ENCODE measurements at regions not wholly inside any gene's neighbourhood (a gene's known extent, or its start where the extent isn't known, plus 50 kb on each side); places are given as distances from the start of the nearest gene placed in this dataset.

DNA sequence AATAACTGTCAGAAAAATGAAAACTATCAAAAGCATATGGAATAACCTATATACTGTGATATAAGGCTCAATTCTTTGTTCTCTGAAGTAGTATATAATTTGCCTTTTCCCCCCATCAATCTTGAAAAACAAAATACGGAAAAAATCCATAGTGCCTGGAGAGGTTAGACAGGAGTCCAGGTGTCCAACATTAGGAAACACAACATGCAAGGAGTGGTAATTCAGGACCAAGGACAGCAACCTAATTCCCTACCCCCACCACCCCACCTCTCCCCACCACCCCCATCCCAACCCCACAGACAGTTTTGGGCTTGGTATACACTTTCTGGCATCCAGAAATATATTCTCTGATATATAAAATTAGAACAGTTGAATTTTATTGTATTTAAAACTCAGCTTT lies 55.1 kb upstream of the SLC25A26 start:
- Histone ChIP-seq H3K27me3 (ENCODE audit: control insufficient read depth, insufficient read depth) (no peaks in the 10 kb centered on the region), H3K4me1 (ENCODE audit: control insufficient read depth, insufficient read depth, low read length) (no peaks in the 10 kb centered on the region), H3K27ac (ENCODE audit: low read length) (no peak overlapping the region), H3K9me3 (ENCODE audit: control insufficient read depth, low read length) (no peaks in the 10 kb centered on the region), H3K4me3 (ENCODE audit: low read length) (no peak overlapping the region)
- DNase-seq, result no peak
- ATAC-seq, result no peak
- intact Hi-C loops (cut with DNase I), result no loop called here
- 68% methylated on average over 1 of the region's 1 CpG for WGBS

DNA sequence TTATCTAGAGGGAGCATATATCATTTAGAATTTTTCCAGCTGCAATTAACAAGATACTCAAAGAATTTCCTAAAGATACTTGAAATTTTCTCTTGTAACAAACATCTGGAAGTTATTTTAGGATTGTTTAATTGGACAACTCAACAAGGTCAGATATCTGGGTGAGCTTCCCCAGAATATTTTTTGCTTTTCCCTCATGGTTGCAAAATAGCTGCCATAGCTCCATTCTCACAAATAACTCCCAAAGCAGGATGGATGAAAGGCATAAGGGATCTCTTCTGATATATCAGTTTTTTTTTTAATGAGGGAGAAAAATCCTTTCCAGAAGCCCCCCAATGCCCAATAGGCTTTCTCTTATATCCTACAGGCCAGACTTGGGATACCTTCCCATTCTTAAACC lies 56.6 kb upstream of the SLC25A26 start:
- H3K27me3 ChIP-seq (ENCODE audit: control insufficient read depth, insufficient read depth), result no peaks in the 10 kb centered on the region
- H3K9me3 ChIP-seq (ENCODE audit: control insufficient read depth, low read length), result no peaks in the 10 kb centered on the region
- DNase-seq (no peak), ATAC-seq (no peak)
- intact Hi-C loops (cut with DNase I), result no loop called here
- H3K4me1 ChIP-seq (ENCODE audit: control insufficient read depth, insufficient read depth, low read length), result no peaks in the 10 kb centered on the region
- no peak overlapping the region for H3K27ac ChIP-seq (ENCODE audit: low read length)
- H3K4me3 ChIP-seq (ENCODE audit: low read length), result no peak overlapping the region

DNA sequence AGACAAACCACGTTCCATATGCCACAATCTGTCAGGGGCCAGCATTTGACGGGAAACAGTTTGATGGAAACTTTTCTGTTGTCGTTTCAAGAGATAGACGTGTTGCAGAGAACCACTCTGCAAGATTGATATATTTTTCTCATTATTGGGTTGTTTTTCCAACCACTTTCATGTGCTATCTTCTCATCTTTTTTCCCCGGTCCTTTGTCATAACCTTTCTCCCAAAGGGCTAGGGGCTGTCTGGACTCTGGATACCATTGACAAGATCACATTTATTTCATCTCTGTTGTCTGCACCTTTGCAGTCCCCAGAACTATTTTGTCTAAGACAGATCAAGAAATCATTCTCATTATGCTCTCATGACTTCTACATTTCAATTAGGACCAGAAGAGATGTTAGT lies 57.6 kb upstream of the SLC25A26 start:
- Histone ChIP-seq H3K4me1 (ENCODE audit: control insufficient read depth, insufficient read depth, low read length) (no peaks in the 10 kb centered on the region), H3K4me3 (ENCODE audit: low read length) (no peak overlapping the region), H3K9me3 (ENCODE audit: control insufficient read depth, low read length) (no peaks in the 10 kb centered on the region), H3K27me3 (ENCODE audit: control insufficient read depth, insufficient read depth) (no peaks in the 10 kb centered on the region), H3K27ac (ENCODE audit: low read length) (no peak overlapping the region)
- ATAC-seq, result no peak
- intact Hi-C loops (cut with DNase I), result no loop called here
- no peak for DNase-seq
- WGBS, result 64% methylated on average over 5 of the region's 5 CpGs

DNA sequence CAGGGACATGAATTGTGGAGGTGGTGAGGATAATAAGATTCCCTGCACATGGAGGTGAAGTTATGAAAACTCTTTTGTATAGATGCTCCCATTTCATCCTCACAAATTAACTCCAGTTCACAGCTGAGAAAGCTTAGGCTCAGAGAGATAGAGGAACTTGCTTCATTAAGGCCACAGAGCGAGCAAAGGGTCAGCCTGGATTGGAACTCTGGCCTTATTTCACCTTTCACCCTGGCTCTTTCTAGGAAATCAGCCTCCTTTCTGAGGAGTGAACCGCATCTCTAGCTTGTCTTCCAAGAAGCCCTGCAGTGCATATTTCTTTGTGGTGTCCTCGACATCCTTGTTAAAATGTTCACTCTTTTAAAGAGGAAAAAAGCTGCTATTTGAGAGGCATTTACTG lies 58.0 kb upstream of the SLC25A26 start:
- 70% methylated on average over 3 of the region's 3 CpGs for WGBS
- H3K4me1 ChIP-seq (ENCODE audit: control insufficient read depth, insufficient read depth, low read length), result no peaks in the 10 kb centered on the region
- intact Hi-C loops (cut with DNase I), result no loop called here
- no peak for ATAC-seq
- H3K9me3 ChIP-seq (ENCODE audit: control insufficient read depth, low read length), result no peaks in the 10 kb centered on the region
- DNase-seq, result no peak
- no peak overlapping the region for H3K4me3 ChIP-seq (ENCODE audit: low read length)
- H3K27ac ChIP-seq (ENCODE audit: low read length), result no peak overlapping the region
- H3K27me3 ChIP-seq (ENCODE audit: control insufficient read depth, insufficient read depth), result no peaks in the 10 kb centered on the region

DNA sequence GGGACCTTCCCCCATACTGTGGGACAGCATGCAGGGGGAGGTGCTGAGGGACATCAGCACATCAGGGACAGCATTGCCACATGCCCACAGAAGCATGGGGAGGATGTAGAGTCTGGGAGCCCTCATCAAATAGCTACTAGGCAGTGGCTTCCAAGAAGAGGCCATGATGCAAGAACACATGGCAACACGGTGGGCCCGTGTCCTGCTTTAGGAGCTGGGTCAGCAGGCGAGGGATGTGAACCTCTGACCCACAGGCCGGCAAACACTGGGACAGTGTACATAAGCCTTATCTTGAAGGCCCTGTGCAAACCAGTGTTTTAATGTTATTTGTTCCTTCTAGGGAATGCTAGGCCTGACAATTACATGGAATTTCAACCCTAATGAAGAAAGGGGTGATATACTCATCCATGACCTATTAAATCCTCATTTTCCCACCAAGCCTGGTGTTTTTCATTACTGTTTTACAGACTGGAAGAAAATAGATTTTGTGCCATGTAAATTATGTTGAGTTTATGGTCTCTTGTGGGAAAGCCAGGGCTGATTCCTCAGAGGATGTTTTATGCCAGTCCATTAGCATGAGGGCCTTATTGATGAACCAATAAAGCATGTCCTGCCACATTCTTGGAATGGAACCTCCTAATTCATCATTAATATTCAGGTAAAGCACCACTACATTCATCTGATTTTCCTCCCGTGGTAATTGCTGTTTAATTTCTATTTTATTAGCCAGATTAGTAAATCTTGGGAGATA lies 61.7 kb upstream of the SLC25A26 start:
- intact Hi-C loops (cut with DNase I), result no loop called here
- H3K27me3 ChIP-seq (ENCODE audit: control insufficient read depth, insufficient read depth), result no peaks in the 10 kb centered on the region
- no peak overlapping the region for H3K27ac ChIP-seq (ENCODE audit: low read length)
- WGBS, result 81% methylated on average over 5 of the region's 5 CpGs
- peak in 1 of 3 donors; percentile 48 for DNase-seq
- ATAC-seq, result no peak
- H3K4me1 ChIP-seq (ENCODE audit: control insufficient read depth, insufficient read depth, low read length), result no peaks in the 10 kb centered on the region
- no peaks in the 10 kb centered on the region for H3K9me3 ChIP-seq (ENCODE audit: control insufficient read depth, low read length)
- no peak overlapping the region for H3K4me3 ChIP-seq (ENCODE audit: low read length)

DNA sequence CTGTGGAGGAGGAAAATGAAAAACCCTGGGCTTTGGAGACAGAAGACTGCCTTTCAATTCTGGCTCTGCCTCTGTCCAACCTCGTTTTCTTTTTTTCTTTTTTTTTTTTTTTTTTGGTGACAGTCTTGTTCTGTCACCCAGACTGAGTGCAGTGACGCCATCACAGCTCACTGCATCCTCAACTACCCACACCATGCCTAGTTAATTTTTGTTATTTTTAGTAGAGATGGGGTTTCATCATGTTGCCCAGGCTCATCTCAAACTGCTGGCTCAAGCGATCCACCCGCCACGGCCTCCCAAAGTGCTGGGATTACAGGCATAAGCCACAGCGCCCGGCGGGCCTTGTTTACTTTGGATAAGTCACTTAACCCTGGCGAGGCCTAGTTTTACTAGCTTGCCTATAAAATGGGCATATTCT lies 66.3 kb upstream of the SLC25A26 start:
- Histone ChIP-seq H3K27me3 (ENCODE audit: control insufficient read depth, insufficient read depth) (no peaks in the 10 kb centered on the region), H3K27ac (ENCODE audit: low read length) (peak overlapping the region; percentile 85), H3K4me1 (ENCODE audit: control insufficient read depth, insufficient read depth, low read length) (no peaks in the 10 kb centered on the region), H3K9me3 (ENCODE audit: control insufficient read depth, low read length) (no peaks in the 10 kb centered on the region), H3K4me3 (ENCODE audit: low read length) (peak overlapping the region; percentile 59)
- DNase-seq, result peak in 2 of 3 donors; percentile 50 to 54
- WGBS, result 44% methylated on average over 9 of the region's 9 CpGs
- peak in 1 of 2 donors; percentile 10 for ATAC-seq
- intact Hi-C loops (cut with DNase I), result no loop called here

DNA sequence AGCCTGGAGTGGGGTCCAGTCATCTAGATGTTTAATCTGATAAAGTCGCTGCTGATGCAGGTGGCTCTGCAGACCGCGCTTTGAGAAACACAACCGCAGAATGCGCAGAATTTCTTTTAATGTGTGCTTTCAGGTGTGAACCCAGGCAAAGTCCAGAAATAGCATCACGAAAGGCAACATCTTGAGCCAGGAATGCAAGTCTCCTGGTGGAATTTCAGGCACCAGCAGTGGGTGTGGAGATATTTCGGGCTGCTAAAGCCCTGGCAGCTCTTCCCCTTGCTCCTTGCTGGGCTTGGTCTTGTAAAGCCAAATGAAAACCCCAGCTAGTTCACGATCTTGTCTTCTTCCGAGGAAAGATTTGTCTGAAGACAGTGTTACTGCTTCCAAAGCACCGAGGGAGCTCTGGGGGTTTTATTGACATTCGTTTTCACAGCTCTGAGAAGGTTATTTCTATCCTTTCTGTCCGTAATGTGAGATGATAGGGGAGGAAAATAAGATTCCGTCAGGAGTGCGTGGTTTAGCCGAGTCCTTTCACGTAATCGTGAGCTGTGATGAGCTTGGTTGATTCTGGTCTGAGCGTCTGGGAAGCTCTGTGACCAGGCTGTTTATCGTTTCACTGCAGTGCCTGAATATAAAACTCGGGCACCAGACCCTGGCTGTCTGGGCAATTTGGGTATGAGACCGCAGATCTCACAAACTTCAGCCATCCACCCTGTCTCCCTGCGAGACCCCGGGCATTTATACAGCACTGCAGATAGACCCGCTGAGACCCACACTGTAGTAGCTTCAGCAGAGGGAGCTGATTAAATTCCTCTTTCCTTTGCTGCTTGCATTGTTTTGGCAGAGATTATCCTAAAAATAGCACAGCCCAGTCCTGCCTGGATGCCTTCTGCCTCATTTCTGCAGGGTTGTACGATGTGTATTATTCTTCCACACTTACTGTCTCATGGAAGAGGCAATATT lies 67.0 kb upstream of the SLC25A26 start:
- no peak for DNase-seq

DNA sequence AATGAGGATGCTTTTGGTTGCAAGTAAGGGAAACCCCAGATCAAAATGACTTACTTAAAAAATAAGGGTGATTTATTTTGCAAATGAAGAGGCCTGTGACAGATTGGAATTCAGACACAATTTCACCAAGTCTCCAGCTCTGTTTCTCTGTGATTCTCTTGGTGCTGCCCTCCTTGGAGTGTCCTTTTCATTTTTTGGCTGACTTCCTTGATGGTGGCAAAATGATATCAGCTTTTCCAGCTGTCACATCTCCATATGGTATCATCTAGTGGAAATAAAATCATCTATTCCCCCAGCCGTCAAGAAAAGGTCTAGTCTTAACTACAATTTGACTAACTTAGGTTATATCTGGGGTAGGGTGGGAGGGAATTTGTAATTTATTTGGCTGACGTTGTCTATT lies 68.5 kb upstream of the SLC25A26 start:
- Histone ChIP-seq H3K27me3 (ENCODE audit: control insufficient read depth, insufficient read depth) (no peaks in the 10 kb centered on the region), H3K9me3 (ENCODE audit: control insufficient read depth, low read length) (no peaks in the 10 kb centered on the region), H3K4me1 (ENCODE audit: control insufficient read depth, insufficient read depth, low read length) (no peaks in the 10 kb centered on the region), H3K4me3 (ENCODE audit: low read length) (no peak overlapping the region), H3K27ac (ENCODE audit: low read length) (no peak overlapping the region)
- WGBS, result 74% methylated on average over 2 of the region's 2 CpGs
- intact Hi-C loops (cut with DNase I), result no loop called here
- DNase-seq (no peak), ATAC-seq (no peak)

More for the DNA sequence above, 67.0 kb upstream of the SLC25A26 start:
- WGBS, result 24% methylated on average over 25 of the region's 25 CpGs
- Histone ChIP-seq H3K4me1 (ENCODE audit: control insufficient read depth, insufficient read depth, low read length) (no peaks in the 10 kb centered on the region), H3K9me3 (ENCODE audit: control insufficient read depth, low read length) (no peaks in the 10 kb centered on the region), H3K4me3 (ENCODE audit: low read length) (peak overlapping the region; percentile 59), H3K27ac (ENCODE audit: low read length) (peak overlapping the region; percentile 85), H3K27me3 (ENCODE audit: control insufficient read depth, insufficient read depth) (no peaks in the 10 kb centered on the region)
- peak; percentile 74 to 75 for ATAC-seq
- intact Hi-C loops (cut with DNase I), result no loop called here

DNA sequence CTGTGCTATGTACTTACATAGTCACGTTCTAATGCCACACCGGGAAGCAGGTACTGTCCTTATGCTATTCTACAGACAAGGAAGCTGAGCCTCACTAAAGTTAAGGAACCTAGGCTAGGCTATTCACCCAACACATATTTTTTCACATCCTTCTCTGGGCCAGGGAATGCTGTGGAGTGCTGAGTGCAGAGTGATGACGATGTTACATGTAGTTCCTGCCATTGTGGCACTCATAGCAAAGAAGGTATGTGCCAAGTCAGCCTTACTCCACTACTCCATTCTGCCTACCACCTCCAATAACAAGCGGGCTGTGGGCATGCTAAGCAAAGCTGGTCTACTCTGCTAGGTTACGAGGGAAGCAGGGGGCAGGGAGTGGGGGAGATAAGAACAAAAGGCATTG lies 69.8 kb upstream of the SLC25A26 start:
- Histone ChIP-seq H3K4me1 (ENCODE audit: control insufficient read depth, insufficient read depth, low read length) (no peaks in the 10 kb centered on the region), H3K4me3 (ENCODE audit: low read length) (no peak overlapping the region), H3K27ac (ENCODE audit: low read length) (no peak overlapping the region), H3K27me3 (ENCODE audit: control insufficient read depth, insufficient read depth) (no peaks in the 10 kb centered on the region), H3K9me3 (ENCODE audit: control insufficient read depth, low read length) (no peaks in the 10 kb centered on the region)
- intact Hi-C loops (cut with DNase I), result no loop called here
- DNase-seq (no peak), ATAC-seq (no peak)
- WGBS, result 88% methylated on average over 5 of the region's 5 CpGs

DNA sequence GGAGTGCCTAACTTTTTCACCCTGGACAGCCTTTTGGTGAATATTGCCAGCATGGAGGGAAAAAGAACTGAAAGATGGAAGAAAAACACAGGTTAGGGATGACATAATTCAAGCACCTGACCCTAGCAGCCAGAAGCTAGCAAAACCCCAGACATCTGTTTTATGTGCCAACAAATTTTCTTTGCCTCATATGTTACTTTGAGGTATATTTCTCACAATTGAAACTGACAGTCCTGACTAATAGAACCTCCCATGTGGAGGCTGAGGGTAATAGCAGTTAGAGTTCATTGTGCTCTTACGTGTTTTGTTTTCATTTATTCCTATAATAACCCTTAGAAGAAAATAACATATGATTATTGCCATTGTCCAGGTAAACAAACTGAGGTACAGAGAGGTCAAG lies 71.5 kb upstream of the SLC25A26 start:
- intact Hi-C loops (cut with DNase I), result loop anchor here in 1 of 4 donors (10.0 kb wide), 1 partner anchor 46 kb away; no protein-coding TSS in a partner anchor
- H3K4me1 ChIP-seq (ENCODE audit: control insufficient read depth, insufficient read depth, low read length), result no peaks in the 10 kb centered on the region
- H3K9me3 ChIP-seq (ENCODE audit: control insufficient read depth, low read length), result no peaks in the 10 kb centered on the region
- H3K27me3 ChIP-seq (ENCODE audit: control insufficient read depth, insufficient read depth), result no peaks in the 10 kb centered on the region
- ATAC-seq (no peak), DNase-seq (no peak)
- H3K4me3 ChIP-seq (ENCODE audit: low read length), result no peak overlapping the region
- 80% methylated on average over 1 of the region's 1 CpG for WGBS
- no peak overlapping the region for H3K27ac ChIP-seq (ENCODE audit: low read length)

DNA sequence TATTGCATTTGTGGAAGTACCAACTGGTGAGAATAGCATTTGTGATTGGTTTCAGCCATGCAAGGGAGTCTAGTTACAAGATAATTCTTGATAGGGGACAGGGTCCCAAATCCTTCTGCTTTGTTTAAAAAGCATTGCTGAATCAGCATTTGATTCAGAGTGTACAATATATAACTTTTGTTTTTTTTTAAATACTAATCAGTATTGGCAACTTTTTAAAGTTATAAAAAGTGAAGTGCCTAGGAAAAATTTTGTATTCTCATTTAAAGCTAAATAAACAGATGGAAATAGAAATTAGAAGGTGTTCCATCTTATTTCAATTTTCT lies 75.4 kb upstream of the SLC25A26 start:
- no peak overlapping the region for H3K27ac ChIP-seq (ENCODE audit: low read length)
- DNase-seq (no peak), ATAC-seq (no peak)
- no peaks in the 10 kb centered on the region for H3K9me3 ChIP-seq (ENCODE audit: control insufficient read depth, low read length)
- no peaks in the 10 kb centered on the region for H3K4me1 ChIP-seq (ENCODE audit: control insufficient read depth, insufficient read depth, low read length)
- intact Hi-C loops (cut with DNase I), result loop anchor here in 1 of 4 donors (10.0 kb wide), 1 partner anchor 49 kb away; no protein-coding TSS in a partner anchor
- H3K4me3 ChIP-seq (ENCODE audit: low read length), result no peak overlapping the region
- H3K27me3 ChIP-seq (ENCODE audit: control insufficient read depth, insufficient read depth), result no peaks in the 10 kb centered on the region

Measured in right cardiac atrium (tissue), 5 donors.